ENCODE measurements at regions not wholly inside any gene's neighbourhood (a gene's known extent, or its start where the extent isn't known, plus 50 kb on each side); places are given as distances from the start of the nearest gene placed in this dataset.

- Mint-ChIP-seq H3K27ac (no peak overlapping the region), H3K4me3 (no peak overlapping the region), H3K4me1 (no peaks in the 10 kb centered on the region), H3K36me3 (ENCODE audit: low read depth) (no peaks in the 10 kb centered on the region), H3K9me3 (peaks cover 3% of the 10 kb centered on the region), H3K27me3 (ENCODE audit: insufficient read depth) (peaks cover 2% of the 10 kb centered on the region)
- Histone ChIP-seq H3K9me3 (ENCODE audit: control insufficient read depth, low read length) (no peaks in the 10 kb centered on the region), H3K4me1 (ENCODE audit: control insufficient read depth, insufficient read depth, low read length) (no peaks in the 10 kb centered on the region), H3K27me3 (ENCODE audit: control insufficient read depth, insufficient read depth, low read length, poor library complexity, severe bottlenecking) (no peaks in the 10 kb centered on the region), H3K36me3 (ENCODE audit: control insufficient read depth, insufficient read depth, low read length) (no peaks in the 10 kb centered on the region), H3K4me3 (ENCODE audit: low read length) (no peak overlapping the region), H3K9ac (ENCODE audit: extremely low read depth, low read length, poor library complexity, severe bottlenecking) (no peak overlapping the region), H3K27ac (ENCODE audit: low read depth, low read length) (no peak overlapping the region)
- 83% methylated on average over 1 to 3 of the region's 3 CpGs for WGBS, 2 experiments (ENCODE audit: insufficient coverage in 1 of 2, insufficient read length in 1 of 2)
- DNase-seq = no peak
- no peak for TF ChIP-seq CTCF (conservative IDR thresholded peaks at IDR 0.05)
Measured at GRCh38 chr6:10205120-10205519, 209.8 kb downstream of the TFAP2A start.

GRCh38 chr6:10203651-10204050, 211.2 kb downstream of the TFAP2A start:
- H3K27me3 ChIP-seq (ENCODE audit: control insufficient read depth, insufficient read depth, low read length, poor library complexity, severe bottlenecking) = no peaks in the 10 kb centered on the region
- WGBS, 2 experiments (ENCODE audit: insufficient coverage in 1 of 2, insufficient read length in 1 of 2) = 83 to 91% methylated on average over 1 of the region's 1 CpG

GRCh38 chr6:10202581-10202980, 212.3 kb downstream of the TFAP2A start:
- Mint-ChIP-seq H3K36me3 (ENCODE audit: low read depth) (no peaks in the 10 kb centered on the region), H3K4me3 (no peak overlapping the region), H3K27ac (no peak overlapping the region), H3K27me3 (ENCODE audit: insufficient read depth) (peaks cover 2% of the 10 kb centered on the region), H3K9me3 (peaks cover 3% of the 10 kb centered on the region), H3K4me1 (no peaks in the 10 kb centered on the region)
- Histone ChIP-seq H3K27ac (ENCODE audit: low read depth, low read length) (no peak overlapping the region), H3K4me3 (ENCODE audit: low read length) (no peak overlapping the region), H3K36me3 (ENCODE audit: control insufficient read depth, insufficient read depth, low read length) (no peaks in the 10 kb centered on the region), H3K9me3 (ENCODE audit: control insufficient read depth, low read length) (no peaks in the 10 kb centered on the region), H3K27me3 (ENCODE audit: control insufficient read depth, insufficient read depth, low read length, poor library complexity, severe bottlenecking) (no peaks in the 10 kb centered on the region), H3K4me1 (ENCODE audit: control insufficient read depth, insufficient read depth, low read length) (no peaks in the 10 kb centered on the region), H3K9ac (ENCODE audit: extremely low read depth, low read length, poor library complexity, severe bottlenecking) (no peak overlapping the region)
- TF ChIP-seq CTCF (conservative IDR thresholded peaks at IDR 0.05) = no peak
- DNase-seq = no peak
- 88 to 92% methylated on average over 1 to 3 of the region's 3 CpGs for WGBS, 2 experiments (ENCODE audit: insufficient coverage in 1 of 2, insufficient read length in 1 of 2)

More at GRCh38 chr6:10203651-10204050, 211.2 kb downstream of the TFAP2A start:
- no peak overlapping the region for H3K4me3 Mint-ChIP-seq
- H3K36me3 ChIP-seq (ENCODE audit: control insufficient read depth, insufficient read depth, low read length) = no peaks in the 10 kb centered on the region
- H3K27ac Mint-ChIP-seq = no peak overlapping the region
- peaks cover 2% of the 10 kb centered on the region for H3K27me3 Mint-ChIP-seq (ENCODE audit: insufficient read depth)
- H3K9me3 ChIP-seq (ENCODE audit: control insufficient read depth, low read length) = no peaks in the 10 kb centered on the region
- H3K4me3 ChIP-seq (ENCODE audit: low read length) = no peak overlapping the region
- no peaks in the 10 kb centered on the region for H3K4me1 ChIP-seq (ENCODE audit: control insufficient read depth, insufficient read depth, low read length)
- no peak overlapping the region for H3K9ac ChIP-seq (ENCODE audit: extremely low read depth, low read length, poor library complexity, severe bottlenecking)
- H3K36me3 Mint-ChIP-seq (ENCODE audit: low read depth) = no peaks in the 10 kb centered on the region
- no peak for DNase-seq
- H3K4me1 Mint-ChIP-seq = no peaks in the 10 kb centered on the region
- no peak overlapping the region for H3K27ac ChIP-seq (ENCODE audit: low read depth, low read length)
- H3K9me3 Mint-ChIP-seq = peaks cover 3% of the 10 kb centered on the region
- TF ChIP-seq CTCF (conservative IDR thresholded peaks at IDR 0.05) = no peak

Measured in endodermal cell (in vitro differentiated cells).